ENCODE measurements at regions not wholly inside any gene's neighbourhood (a gene's known extent, or its start where the extent isn't known, plus 50 kb on each side); places are given as distances from the start of the nearest gene placed in this dataset.

- Mint-ChIP-seq H3K27me3 (ENCODE audit: low read depth) (no peaks in the 10 kb centered on the region), H3K4me1 (no peaks in the 10 kb centered on the region), H3K4me3 (no peak overlapping the region), H3K27ac (no peak overlapping the region), H3K9me3 (peaks cover 10% of the 10 kb centered on the region), H3K36me3 (no peaks in the 10 kb centered on the region)
- DNase-seq (ENCODE audit: low spot score) (no peak), ATAC-seq (no peak)
- CTCF ChIA-PET = no interaction called here
- POLR2A ChIA-PET = no interaction called here
- no peak for TF ChIP-seq NFE2L1 (CRISPR knock-in tag; IDR thresholded peaks at IDR 0.05)
- TF ChIP-seq GRHL2 (CRISPR knock-in tag; IDR thresholded peaks at IDR 0.05; ENCODE audit: insufficient replicate concordance, severe bottlenecking) = no peak
- TF ChIP-seq RORB (CRISPR knock-in tag; IDR thresholded peaks at IDR 0.05) = no peak
- no peak for TF ChIP-seq IRF1 (CRISPR knock-in tag; IDR thresholded peaks at IDR 0.05)
- TF ChIP-seq HMGA2 (CRISPR knock-in tag; IDR thresholded peaks at IDR 0.05) = no peak
- no peak for TF ChIP-seq AFF4 (CRISPR knock-in tag; IDR thresholded peaks at IDR 0.05; ENCODE audit: borderline replicate concordance)
- no peak for TF ChIP-seq E2F5 (CRISPR knock-in tag; IDR thresholded peaks at IDR 0.05)
Measured at GRCh38 chr2:195320413-195320973, 336.5 kb upstream of the SLC39A10 start.

- CTCF ChIA-PET = no interaction called here
- no peak for DNase-seq (ENCODE audit: low spot score)
- no peaks in the 10 kb centered on the region for H3K27me3 Mint-ChIP-seq (ENCODE audit: low read depth)
- peaks cover 9% of the 10 kb centered on the region for H3K9me3 Mint-ChIP-seq
- H3K27ac Mint-ChIP-seq = no peak overlapping the region
- no peaks in the 10 kb centered on the region for H3K36me3 Mint-ChIP-seq
- no peak for ATAC-seq
- POLR2A ChIA-PET = no interaction called here
- no peaks in the 10 kb centered on the region for H3K4me1 Mint-ChIP-seq
- H3K4me3 Mint-ChIP-seq = no peak overlapping the region
- TF ChIP-seq ZNF281 (CRISPR knock-in tag; IDR thresholded peaks at IDR 0.05) = no peak
- TF ChIP-seq USF2 (CRISPR knock-in tag; IDR thresholded peaks at IDR 0.05) = no peak
- no peak for TF ChIP-seq JAZF1 (CRISPR knock-in tag; IDR thresholded peaks at IDR 0.05)
- TF ChIP-seq ZMAT4 (CRISPR knock-in tag; IDR thresholded peaks at IDR 0.05) = no peak
- TF ChIP-seq ZNF423 (CRISPR knock-in tag; IDR thresholded peaks at IDR 0.05) = no peak
- no peak for TF ChIP-seq PRDM15 (CRISPR knock-in tag; IDR thresholded peaks at IDR 0.05)
- no peak for TF ChIP-seq GABPB1 (CRISPR knock-in tag; IDR thresholded peaks at IDR 0.05)
- no peak for TF ChIP-seq ZNF219 (CRISPR knock-in tag; IDR thresholded peaks at IDR 0.05; ENCODE audit: borderline replicate concordance)
- TF ChIP-seq CBFB (CRISPR knock-in tag; IDR thresholded peaks at IDR 0.05; ENCODE audit: low read depth) = no peak
- TF ChIP-seq ZNF232 (CRISPR knock-in tag; IDR thresholded peaks at IDR 0.05) = no peak
- TF ChIP-seq ERG (CRISPR knock-in tag; IDR thresholded peaks at IDR 0.05) = no peak
Measured at GRCh38 chr2:195319548-195320412, 337.2 kb upstream of the SLC39A10 start.

Measured in WTC11 (cell line).